Retinal pigment epithelial cell (primary cell): ENCODE measurements at regions not wholly inside any gene's neighbourhood (a gene's known extent, or its start where the extent isn't known, plus 50 kb on each side); places are given as distances from the start of the nearest gene placed in this dataset.
"Not testable (repeated sequence)": the region's sequence is repeated elsewhere in the genome, so short reads cannot be mapped to it uniquely, and the experiment has no call there.

Experiments used
- DNase-seq: peaks from one replicate; pipeline ENCODE4 v3.0.0-alpha.2; 2010; ENCODE audit warnings: low read depth
- H3K4me3 ChIP-seq: 2 replicates; pipeline ENCODE4 v1.5.1; 2011; ENCODE audit warnings: mild to moderate bottlenecking, low read length, control low read depth, moderate library complexity
- TF ChIP-seq, protein P1 (sequence below): conservative IDR thresholded peaks from 2 replicates; pipeline ENCODE4 v1.5.1; 2011; ENCODE audit warnings: low read depth, low read length, control low read depth, inconsistent platforms

DNA sequence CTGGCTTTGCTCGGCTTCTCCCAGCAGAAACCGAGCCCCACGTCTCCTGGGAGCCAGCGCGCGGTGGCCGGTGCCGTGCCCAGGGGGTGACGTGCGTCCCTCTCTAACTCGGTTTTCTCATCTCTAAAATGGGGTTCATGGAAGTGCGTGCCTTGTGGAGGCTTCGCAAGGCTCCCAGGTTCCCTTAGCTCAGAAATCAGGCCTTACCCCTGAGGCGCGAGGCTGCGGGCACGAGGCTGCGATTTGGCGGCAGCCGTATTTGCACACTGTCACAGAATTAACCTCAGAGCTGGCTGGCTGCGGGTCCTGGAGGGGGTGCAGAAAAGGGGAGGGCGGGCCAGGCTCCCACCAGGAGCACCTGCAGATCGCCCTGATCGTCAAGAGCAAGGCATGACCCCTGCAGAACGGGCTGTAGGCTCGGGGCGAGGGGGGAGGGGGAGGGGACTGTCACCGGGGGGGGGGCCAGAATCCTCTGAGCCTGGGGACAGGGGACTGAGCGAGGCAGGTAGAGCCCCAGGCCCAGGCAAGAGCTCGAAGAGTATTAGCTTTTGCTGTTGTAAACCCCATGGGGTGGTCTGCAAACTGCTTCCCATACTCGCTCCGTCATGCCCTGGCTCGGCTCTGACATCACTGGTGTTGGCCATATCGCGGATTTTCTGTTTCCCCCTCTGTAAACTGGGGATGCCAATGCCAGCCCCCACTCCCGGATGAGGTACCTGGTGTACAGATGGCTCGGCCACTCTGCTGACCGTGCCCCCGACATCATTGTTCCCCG, 62.2 kb downstream of the CCNE1 start:
- no peak overlapping the region for H3K4me3 ChIP-seq

DNA sequence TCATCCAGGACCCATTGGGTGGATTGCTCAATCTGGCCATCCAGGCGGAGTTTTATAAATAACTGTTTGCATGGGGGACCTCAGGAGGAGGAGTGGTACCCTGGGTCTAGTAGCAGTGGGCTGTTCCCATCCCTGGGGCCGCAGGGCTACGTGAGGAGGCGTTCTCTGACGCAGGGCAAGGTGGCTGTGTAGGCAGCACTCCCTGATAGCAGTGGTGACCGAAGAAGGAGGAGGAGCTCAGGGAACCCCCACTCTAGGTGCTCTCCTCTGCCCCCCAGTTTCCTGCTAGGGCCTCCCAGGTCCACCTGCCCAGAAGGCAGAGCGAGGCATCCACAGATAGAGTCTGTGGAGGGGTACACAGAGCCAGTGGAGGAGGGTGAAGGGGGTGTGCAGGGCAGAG, 64.1 kb downstream of the CCNE1 start:
- TF ChIP-seq, protein P1, sequence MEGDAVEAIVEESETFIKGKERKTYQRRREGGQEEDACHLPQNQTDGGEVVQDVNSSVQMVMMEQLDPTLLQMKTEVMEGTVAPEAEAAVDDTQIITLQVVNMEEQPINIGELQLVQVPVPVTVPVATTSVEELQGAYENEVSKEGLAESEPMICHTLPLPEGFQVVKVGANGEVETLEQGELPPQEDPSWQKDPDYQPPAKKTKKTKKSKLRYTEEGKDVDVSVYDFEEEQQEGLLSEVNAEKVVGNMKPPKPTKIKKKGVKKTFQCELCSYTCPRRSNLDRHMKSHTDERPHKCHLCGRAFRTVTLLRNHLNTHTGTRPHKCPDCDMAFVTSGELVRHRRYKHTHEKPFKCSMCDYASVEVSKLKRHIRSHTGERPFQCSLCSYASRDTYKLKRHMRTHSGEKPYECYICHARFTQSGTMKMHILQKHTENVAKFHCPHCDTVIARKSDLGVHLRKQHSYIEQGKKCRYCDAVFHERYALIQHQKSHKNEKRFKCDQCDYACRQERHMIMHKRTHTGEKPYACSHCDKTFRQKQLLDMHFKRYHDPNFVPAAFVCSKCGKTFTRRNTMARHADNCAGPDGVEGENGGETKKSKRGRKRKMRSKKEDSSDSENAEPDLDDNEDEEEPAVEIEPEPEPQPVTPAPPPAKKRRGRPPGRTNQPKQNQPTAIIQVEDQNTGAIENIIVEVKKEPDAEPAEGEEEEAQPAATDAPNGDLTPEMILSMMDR = no peak
- H3K4me3 ChIP-seq = no peak overlapping the region
- DNase-seq = no peak

More for the DNA sequence above, 62.2 kb downstream of the CCNE1 start:
- DNase-seq = no peak
- TF ChIP-seq, protein P1 = no peak

DNA sequence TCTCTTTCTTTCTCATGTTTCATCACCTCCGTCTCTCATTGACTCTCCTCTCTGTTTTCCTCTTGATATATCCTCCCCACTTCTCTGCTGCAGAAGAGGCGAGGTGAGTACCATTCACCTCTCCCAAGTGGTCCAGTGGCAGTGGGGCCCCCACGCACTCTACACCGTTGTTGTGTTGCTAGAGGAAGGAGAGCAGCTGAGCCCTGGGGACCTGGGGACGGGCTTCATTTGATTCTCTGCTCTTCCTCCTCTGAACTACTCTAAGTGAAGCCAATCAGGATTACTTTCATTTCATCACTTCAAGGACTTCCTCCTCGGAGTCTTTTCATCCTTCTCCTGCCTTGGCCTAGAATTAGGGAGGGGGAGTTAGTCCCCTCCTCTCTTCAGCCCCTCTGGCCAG, 64.6 kb downstream of the CCNE1 start:
- no peak overlapping the region for H3K4me3 ChIP-seq
- TF ChIP-seq, protein P1 = no peak

DNA sequence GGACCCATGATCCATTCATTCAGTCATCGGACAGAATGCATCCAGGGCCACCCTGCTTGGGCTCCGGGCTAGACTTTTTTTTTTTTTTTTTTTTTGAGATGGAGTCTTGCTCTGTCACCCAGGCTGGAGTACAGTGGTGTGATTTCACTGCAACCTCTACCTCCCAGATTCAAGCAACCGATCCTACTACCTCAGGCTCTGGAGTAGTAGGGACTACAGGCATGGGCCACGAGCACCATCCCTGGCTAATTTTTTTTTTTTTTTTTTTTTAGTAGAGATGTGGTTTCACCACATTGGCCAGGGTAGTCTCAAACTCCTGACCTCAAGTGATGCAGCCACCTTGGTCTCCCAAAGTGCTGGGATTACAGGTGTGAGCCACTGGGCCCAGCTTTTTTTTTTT, 65.1 kb downstream of the CCNE1 start:
- not testable (repeated sequence) for H3K4me3 ChIP-seq, DNase-seq

More for the DNA sequence above, 64.6 kb downstream of the CCNE1 start:
- no peak for DNase-seq

DNA sequence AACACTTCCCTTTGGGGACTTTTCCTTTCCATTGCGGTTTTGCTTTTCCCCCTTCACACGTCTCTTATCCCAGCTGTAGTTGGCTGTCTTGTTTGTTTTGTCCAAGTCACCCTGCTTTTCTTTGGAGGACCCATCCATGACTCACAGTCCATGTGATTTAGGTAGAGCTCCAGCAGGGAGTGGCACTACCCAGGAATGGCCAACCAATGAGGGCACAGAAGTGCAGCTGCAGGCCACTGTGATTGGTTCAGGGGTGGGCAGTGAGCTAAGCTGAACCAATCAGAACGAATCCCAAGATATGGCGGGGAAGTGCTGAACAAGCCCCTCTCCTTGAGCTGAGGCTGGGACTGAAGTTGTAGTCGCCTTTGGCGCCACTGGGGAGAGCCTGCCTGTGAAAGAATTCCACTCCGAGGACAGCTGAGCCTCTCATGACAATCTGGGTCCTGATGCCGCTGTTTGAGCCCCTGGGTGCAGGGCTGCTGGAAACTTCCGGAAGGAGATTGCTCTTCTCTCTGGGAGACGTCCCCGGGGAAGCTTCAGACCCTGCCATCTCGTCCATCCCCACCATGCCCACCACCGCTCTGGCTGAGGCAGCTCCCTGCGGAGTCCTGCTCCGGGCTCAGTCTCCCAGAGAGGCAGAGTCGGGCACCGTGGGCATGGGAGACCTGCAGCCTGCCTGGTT, 62.9 kb upstream of the URI1 start:
- no peak overlapping the region for H3K4me3 ChIP-seq
- TF ChIP-seq, protein P1 = no peak
- DNase-seq = peak; percentile 8

DNA sequence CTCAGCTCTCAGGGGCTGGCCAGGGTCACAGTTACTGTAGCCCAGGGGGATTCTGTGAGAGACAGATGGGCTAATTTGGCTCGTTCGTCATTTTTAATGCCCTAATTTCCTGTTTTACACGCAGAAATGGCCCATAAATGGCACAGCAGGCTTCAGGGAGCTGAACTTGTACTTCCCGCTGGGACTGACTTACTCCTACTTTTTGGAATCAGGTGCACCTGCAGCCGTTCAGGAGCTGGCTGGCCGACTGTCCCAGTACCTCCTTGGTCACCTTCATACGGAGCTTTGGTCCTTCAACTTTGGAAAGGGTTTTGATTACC, 62.4 kb upstream of the URI1 start:
- H3K4me3 ChIP-seq = no peak overlapping the region
- no peak for DNase-seq
- TF ChIP-seq, protein P1 = no peak

DNA sequence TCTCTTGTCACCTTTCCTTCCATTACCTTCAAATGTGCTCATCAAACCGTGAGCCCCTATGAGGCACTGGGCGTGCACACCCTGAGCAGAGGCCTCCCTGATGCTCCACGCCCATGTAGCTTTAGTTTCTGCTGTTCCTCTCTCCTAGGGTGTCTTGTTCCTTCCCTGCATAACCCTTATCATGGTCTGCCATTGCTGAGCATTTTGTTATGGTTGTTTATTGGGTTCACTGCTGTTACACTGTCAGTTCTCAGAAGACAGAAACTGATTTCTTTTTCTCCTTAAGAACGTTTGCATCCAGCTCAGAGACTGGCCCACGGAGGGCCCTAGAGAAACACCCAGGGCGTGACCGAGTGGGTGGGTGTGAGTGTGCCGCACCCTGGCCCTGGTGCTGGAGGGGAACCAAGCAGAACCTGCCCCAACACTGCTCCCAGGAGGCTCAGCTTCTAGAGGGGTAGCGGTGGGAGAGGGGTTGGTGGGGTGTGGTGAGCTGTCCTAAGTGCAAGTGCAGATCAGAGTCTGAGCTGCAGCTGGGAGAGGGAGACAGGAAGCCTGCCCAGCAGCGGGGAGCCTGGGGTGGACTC, 61.4 kb upstream of the URI1 start:
- no peak for DNase-seq
- TF ChIP-seq, protein P1 = no peak
- no peak overlapping the region for H3K4me3 ChIP-seq
